ENCODE measurements at regions not wholly inside any gene's neighbourhood (a gene's known extent, or its start where the extent isn't known, plus 50 kb on each side); places are given as distances from the start of the nearest gene placed in this dataset.

DNA sequence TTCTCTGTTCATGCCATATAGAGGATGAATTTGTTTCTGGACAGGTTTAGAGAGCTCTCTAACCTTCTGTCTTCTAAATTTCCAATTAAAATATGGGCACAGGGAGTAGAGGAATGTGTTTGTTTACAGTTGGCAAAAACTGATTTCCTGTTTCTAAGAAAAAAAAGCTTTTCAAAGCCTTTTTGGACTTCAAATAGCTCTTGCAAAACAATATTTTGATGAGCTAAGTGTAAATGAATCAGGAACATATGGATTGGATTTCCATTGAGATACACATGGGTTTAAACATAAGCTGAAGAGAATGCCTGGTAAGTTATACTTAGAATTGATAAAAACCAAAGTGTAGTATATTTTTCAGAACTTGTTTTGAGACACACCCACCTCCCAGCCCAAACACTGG lies 677.5 kb downstream of the NYAP2 start:
- no peak for TF ChIP-seq POLR2A (IDR thresholded peaks at IDR 0.05; ENCODE audit: insufficient read depth in 1 of 2, low read depth in 2 of 2, low read length in 2 of 2)
- TF ChIP-seq SP140L (CRISPR knock-in tag; IDR thresholded peaks at IDR 0.05; ENCODE audit: borderline replicate concordance) = no peak
- no peak for TF ChIP-seq MEIS2 (CRISPR knock-in tag; IDR thresholded peaks at IDR 0.05)
- no peak for TF ChIP-seq ZNF619 (CRISPR knock-in tag; IDR thresholded peaks at IDR 0.05)
- TF ChIP-seq HMG20B (CRISPR knock-in tag; conservative IDR thresholded peaks at IDR 0.05) = no peak
- TF ChIP-seq, protein P1, sequence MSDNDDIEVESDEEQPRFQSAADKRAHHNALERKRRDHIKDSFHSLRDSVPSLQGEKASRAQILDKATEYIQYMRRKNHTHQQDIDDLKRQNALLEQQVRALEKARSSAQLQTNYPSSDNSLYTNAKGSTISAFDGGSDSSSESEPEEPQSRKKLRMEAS (IDR thresholded peaks at IDR 0.05) = no peak
- TF ChIP-seq TCF7 (IDR thresholded peaks at IDR 0.05; ENCODE audit: low read depth) = no peak
- TF ChIP-seq EP300 (IDR thresholded peaks at IDR 0.05; ENCODE audit: low read depth in 2 of 2, low read length in 2 of 2) = no peak
- TF ChIP-seq EP300 (CRISPR knock-in tag; IDR thresholded peaks at IDR 0.05; ENCODE audit: borderline replicate concordance) = no peak
- no peak for TF ChIP-seq TAF1 (CRISPR knock-in tag; IDR thresholded peaks at IDR 0.05)
- TF ChIP-seq HDAC1 (CRISPR knock-in tag; IDR thresholded peaks at IDR 0.05) = no peak
- TF ChIP-seq, protein P2, sequence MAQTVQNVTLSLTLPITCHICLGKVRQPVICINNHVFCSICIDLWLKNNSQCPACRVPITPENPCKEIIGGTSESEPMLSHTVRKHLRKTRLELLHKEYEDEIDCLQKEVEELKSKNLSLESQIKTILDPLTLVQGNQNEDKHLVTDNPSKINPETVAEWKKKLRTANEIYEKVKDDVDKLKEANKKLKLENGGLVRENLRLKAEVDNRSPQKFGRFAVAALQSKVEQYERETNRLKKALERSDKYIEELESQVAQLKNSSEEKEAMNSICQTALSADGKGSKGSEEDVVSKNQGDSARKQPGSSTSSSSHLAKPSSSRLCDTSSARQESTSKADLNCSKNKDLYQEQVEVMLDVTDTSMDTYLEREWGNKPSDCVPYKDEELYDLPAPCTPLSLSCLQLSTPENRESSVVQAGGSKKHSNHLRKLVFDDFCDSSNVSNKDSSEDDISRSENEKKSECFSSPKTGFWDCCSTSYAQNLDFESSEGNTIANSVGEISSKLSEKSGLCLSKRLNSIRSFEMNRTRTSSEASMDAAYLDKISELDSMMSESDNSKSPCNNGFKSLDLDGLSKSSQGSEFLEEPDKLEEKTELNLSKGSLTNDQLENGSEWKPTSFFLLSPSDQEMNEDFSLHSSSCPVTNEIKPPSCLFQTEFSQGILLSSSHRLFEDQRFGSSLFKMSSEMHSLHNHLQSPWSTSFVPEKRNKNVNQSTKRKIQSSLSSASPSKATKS (CRISPR knock-in tag; IDR thresholded peaks at IDR 0.05) = no peak
- no peak for TF ChIP-seq ELF4 (CRISPR knock-in tag; IDR thresholded peaks at IDR 0.05; ENCODE audit: borderline replicate concordance)
- TF ChIP-seq, protein P3, sequence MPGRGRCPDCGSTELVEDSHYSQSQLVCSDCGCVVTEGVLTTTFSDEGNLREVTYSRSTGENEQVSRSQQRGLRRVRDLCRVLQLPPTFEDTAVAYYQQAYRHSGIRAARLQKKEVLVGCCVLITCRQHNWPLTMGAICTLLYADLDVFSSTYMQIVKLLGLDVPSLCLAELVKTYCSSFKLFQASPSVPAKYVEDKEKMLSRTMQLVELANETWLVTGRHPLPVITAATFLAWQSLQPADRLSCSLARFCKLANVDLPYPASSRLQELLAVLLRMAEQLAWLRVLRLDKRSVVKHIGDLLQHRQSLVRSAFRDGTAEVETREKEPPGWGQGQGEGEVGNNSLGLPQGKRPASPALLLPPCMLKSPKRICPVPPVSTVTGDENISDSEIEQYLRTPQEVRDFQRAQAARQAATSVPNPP (CRISPR knock-in tag; IDR thresholded peaks at IDR 0.05) = no peak
